ENCODE measurements at regions not wholly inside any gene's neighbourhood (a gene's known extent, or its start where the extent isn't known, plus 50 kb on each side); places are given as distances from the start of the nearest gene placed in this dataset.

DNA sequence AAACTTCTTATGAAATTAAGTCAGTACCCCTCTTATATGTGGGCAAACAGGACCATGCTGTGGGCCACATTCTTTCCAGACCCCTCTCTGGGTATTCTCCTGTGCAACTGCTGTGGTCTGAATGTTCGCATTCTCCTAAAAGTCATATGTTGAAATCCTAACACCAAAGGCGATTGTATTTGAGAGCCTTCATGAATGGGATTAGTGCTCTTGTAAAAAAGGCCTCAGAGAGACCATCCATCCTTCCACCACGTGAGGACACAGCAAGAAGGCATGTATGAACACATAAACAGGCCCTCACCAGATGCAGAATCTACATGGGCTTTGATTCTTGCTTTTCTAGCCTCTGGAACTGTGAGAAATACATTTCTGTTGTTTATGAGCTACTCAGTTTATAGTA is 68.0 kb upstream of the NAALADL2 start:
- DNase-seq = no peak

DNA sequence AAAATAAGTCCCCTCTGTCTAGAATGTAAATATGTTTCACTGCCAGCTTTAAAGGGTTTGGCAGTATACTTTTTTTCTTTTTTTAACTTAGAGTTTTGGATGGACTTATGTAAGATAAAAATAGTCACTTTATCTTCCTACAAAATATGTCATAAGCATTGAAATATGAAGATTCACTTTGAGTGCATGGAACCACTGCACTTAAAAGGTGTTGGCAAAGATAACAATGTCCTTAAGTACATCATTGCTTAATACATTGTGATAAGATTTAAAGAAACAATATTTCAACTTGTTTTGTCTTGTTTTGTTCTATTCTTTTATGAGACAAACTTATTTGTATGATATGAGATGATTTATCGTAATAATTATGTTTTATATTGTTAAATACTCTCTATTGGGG is 66.3 kb upstream of the NAALADL2 start:
- DNase-seq = no peak

All from NCI-H524 treated with DMSO at 0.1 percent for 48 hours (cell line).